Small intestine (tissue), 7 donors: ENCODE measurements at regions not wholly inside any gene's neighbourhood (a gene's known extent, or its start where the extent isn't known, plus 50 kb on each side); places are given as distances from the start of the nearest gene placed in this dataset.

Experiments
- DNase-seq, 2 donors: peaks; one replicate each; pipeline versions ENCODE4 v3.0.0 to v3.0.0-alpha.2; 2013
- FAIRE-seq: peaks from 2 replicates; lab custom pipeline; 2012; peaks lifted over from hg19 to GRCh38; lab: Jason Lieb, UNC
- H3K27ac ChIP-seq, 3 donors: one replicate each; pipeline ENCODE4 v1.5.1; 2013; ENCODE audit warnings: low read length in 2 of 3, mild to moderate bottlenecking in 2 of 3, control low read depth in 1 of 3, inconsistent platforms in 1 of 3, low read depth in 1 of 3, moderate library complexity in 1 of 3
- H3K27me3 ChIP-seq, 3 donors: one replicate each; pipeline ENCODE4 v1.6.1; 2013; ENCODE audit warnings: low read length in 3 of 3, inconsistent platforms in 1 of 3; ENCODE audit not compliant: control insufficient read depth in 3 of 3, insufficient read depth in 3 of 3
- H3K36me3 ChIP-seq, 3 donors: one replicate each; pipeline ENCODE4 v1.6.1; 2013; ENCODE audit warnings: low read length in 3 of 3, inconsistent platforms in 1 of 3, low read depth in 1 of 3, mild to moderate bottlenecking in 1 of 3, moderate library complexity in 1 of 3; ENCODE audit not compliant: control insufficient read depth in 3 of 3, insufficient read depth in 2 of 3
- H3K4me1 ChIP-seq, 3 donors: one replicate each; pipeline ENCODE4 v1.6.1; 2013; ENCODE audit warnings: low read length in 2 of 3, inconsistent platforms in 1 of 3, low read depth in 1 of 3, mild to moderate bottlenecking in 1 of 3, moderate library complexity in 1 of 3; ENCODE audit not compliant: control insufficient read depth in 3 of 3, insufficient read depth in 2 of 3
- H3K4me3 ChIP-seq, 3 donors: one replicate each; pipeline ENCODE4 v1.5.1; 2013; ENCODE audit warnings: low read length in 3 of 3, control low read depth in 1 of 3, inconsistent platforms in 1 of 3, low read depth in 1 of 3, mild to moderate bottlenecking in 1 of 3, moderate library complexity in 1 of 3
- H3K9me3 ChIP-seq, 2 donors: one replicate each; pipeline ENCODE4 v1.6.1; 2013; ENCODE audit warnings: low read depth in 1 of 2, low read length in 1 of 2; ENCODE audit not compliant: control insufficient read depth in 2 of 2, insufficient read depth in 1 of 2
- WGBS, 3 donors: extraction: QIAGEN DNeasy Blood & Tissue Kit; methylation state at CpG; one replicate each; pipeline ENCODE4 v1.1.7; 2013; 5-methylcytosine and 5-hydroxymethylcytosine counted together
- donor health status: healthy with polysubstance abuse.
- donor health status: control.
- donor health status: control.
- donor health status: Bipolar disorder and iron deficiency.
- donor health status: healthy.

GRCh38 chr18:76633588-76634269, 138.7 kb upstream of the ZNF516 start:
- Histone ChIP-seq H3K9me3 (no peaks in the 10 kb centered on the region), H3K36me3 (no peaks in the 10 kb centered on the region), H3K4me1 (peaks cover 0 to 4% (median 0%) of the 10 kb centered on the region in 3 donors), H3K4me3 (no peak overlapping the region), H3K27me3 (no peaks in the 10 kb centered on the region), H3K27ac (no peak overlapping the region)
- DNase-seq (no peak), FAIRE-seq (no peak)
- 73 to 77% (median 74%) methylated on average over 2 of the region's 2 CpGs for WGBS, 3 donors

- no peaks in the 10 kb centered on the region for H3K27me3 ChIP-seq
- DNase-seq (no peak), FAIRE-seq (no peak)
- no peak overlapping the region for H3K4me3 ChIP-seq
- peaks cover 0 to 2% of the 10 kb centered on the region in 2 donors for H3K9me3 ChIP-seq
- no peaks in the 10 kb centered on the region for H3K36me3 ChIP-seq
- no peak overlapping the region for H3K27ac ChIP-seq
- H3K4me1 ChIP-seq, result no peaks in the 10 kb centered on the region
- 79 to 91% (median 91%) methylated on average over 1 of the region's 1 CpG for WGBS, 3 donors
These were observed 132.4 kb upstream of the ZNF516 start for GRCh38 chr18:76627444-76627843.

GRCh38 chr18:76626991-76627390, 131.9 kb upstream of the ZNF516 start:
- Histone ChIP-seq H3K4me3 (no peak overlapping the region), H3K9me3 (peaks cover 0 to 2% of the 10 kb centered on the region in 2 donors), H3K4me1 (peaks cover 0 to 3% (median 0%) of the 10 kb centered on the region in 3 donors), H3K27ac (no peak overlapping the region), H3K27me3 (no peaks in the 10 kb centered on the region), H3K36me3 (no peaks in the 10 kb centered on the region)
- FAIRE-seq, result no peak
- DNase-seq, result no peak

GRCh38 chr18:76622651-76623050, 127.6 kb upstream of the ZNF516 start:
- H3K36me3 ChIP-seq, result no peaks in the 10 kb centered on the region
- FAIRE-seq, result no peak
- WGBS, 3 donors, result 64 to 76% (median 75%) methylated on average over 8 of the region's 8 CpGs
- H3K4me1 ChIP-seq, result peaks cover 0 to 22% (median 0%) of the 10 kb centered on the region in 3 donors
- no peak overlapping the region for H3K27ac ChIP-seq
- no peak overlapping the region for H3K4me3 ChIP-seq
- H3K9me3 ChIP-seq, result no peaks in the 10 kb centered on the region
- no peak for DNase-seq
- H3K27me3 ChIP-seq, result peaks cover 0 to 2% (median 0%) of the 10 kb centered on the region in 3 donors

GRCh38 chr18:76621782-76622495, 126.9 kb upstream of the ZNF516 start:
- DNase-seq, result no peak
- Histone ChIP-seq H3K4me3 (no peak overlapping the region), H3K27ac (no peak overlapping the region)

GRCh38 chr18:76621226-76621625, 126.2 kb upstream of the ZNF516 start:
- no peaks in the 10 kb centered on the region for H3K36me3 ChIP-seq
- WGBS, 3 donors, result 10 to 39% (median 35%) methylated on average over 9 of the region's 9 CpGs
- DNase-seq, result peak in 1 of 2 donors; percentile 17
- no peaks in the 10 kb centered on the region for H3K9me3 ChIP-seq
- FAIRE-seq, result no peak
- no peak overlapping the region for H3K4me3 ChIP-seq
- H3K27me3 ChIP-seq, result peaks cover 0 to 2% (median 0%) of the 10 kb centered on the region in 3 donors
- peaks cover 0 to 22% (median 0%) of the 10 kb centered on the region in 3 donors for H3K4me1 ChIP-seq
- H3K27ac ChIP-seq, result no peak overlapping the region

More at GRCh38 chr18:76621782-76622495, 126.9 kb upstream of the ZNF516 start:
- WGBS, 3 donors, result 2 to 25% (median 17%) methylated on average over 12 of the region's 12 CpGs
- FAIRE-seq, result no peak
- Histone ChIP-seq H3K4me1 (peaks cover 0 to 22% (median 0%) of the 10 kb centered on the region in 3 donors), H3K27me3 (peaks cover 0 to 2% (median 0%) of the 10 kb centered on the region in 3 donors), H3K36me3 (no peaks in the 10 kb centered on the region), H3K9me3 (no peaks in the 10 kb centered on the region)

- DNase-seq (peak in 1 of 2 donors; percentile 71), FAIRE-seq (no peak)
- Histone ChIP-seq H3K27ac (peak overlapping the region in 1 of 3 donors; percentile 20), H3K4me3 (peak overlapping the region in 1 of 3 donors; percentile 29), H3K9me3 (no peaks in the 10 kb centered on the region), H3K36me3 (no peaks in the 10 kb centered on the region), H3K27me3 (peaks cover 0 to 2% (median 0%) of the 10 kb centered on the region in 3 donors), H3K4me1 (peaks cover 0 to 22% (median 0%) of the 10 kb centered on the region in 3 donors)
- WGBS, 3 donors, result 20 to 57% (median 52%) methylated on average over 28 to 30 of the region's 30 CpGs
These were observed 125.5 kb upstream of the ZNF516 start for GRCh38 chr18:76620321-76621170.
